ENCODE measurements at regions not wholly inside any gene's neighbourhood (a gene's known extent, or its start where the extent isn't known, plus 50 kb on each side); places are given as distances from the start of the nearest gene placed in this dataset.

DNA sequence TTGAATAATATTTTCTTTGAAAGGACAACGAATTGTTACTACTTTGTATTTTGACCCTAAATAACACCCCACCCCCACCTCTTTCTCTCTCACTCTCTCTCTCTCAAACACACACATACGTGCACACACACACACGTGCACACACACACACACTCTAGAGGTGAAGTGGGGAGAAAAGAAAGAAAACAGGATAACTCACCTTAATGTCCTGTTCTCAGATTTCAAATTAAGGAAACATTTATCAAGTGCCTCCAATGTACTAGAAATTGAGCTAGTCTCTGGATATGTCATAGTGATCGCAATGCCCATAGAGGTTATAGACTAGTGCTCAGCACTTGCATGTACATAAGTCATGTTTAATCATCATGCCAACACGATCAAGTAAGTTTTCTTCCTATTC is 1483.6 kb upstream of the SEL1L start:
- in situ Hi-C loops (cut with MboI; ENCODE audit: low pct_unique_long_range_greater_than_20kb, low sequenced_read_pairs, unreplicated experiment), result no loop called here
- TF ChIP-seq, protein P1, sequence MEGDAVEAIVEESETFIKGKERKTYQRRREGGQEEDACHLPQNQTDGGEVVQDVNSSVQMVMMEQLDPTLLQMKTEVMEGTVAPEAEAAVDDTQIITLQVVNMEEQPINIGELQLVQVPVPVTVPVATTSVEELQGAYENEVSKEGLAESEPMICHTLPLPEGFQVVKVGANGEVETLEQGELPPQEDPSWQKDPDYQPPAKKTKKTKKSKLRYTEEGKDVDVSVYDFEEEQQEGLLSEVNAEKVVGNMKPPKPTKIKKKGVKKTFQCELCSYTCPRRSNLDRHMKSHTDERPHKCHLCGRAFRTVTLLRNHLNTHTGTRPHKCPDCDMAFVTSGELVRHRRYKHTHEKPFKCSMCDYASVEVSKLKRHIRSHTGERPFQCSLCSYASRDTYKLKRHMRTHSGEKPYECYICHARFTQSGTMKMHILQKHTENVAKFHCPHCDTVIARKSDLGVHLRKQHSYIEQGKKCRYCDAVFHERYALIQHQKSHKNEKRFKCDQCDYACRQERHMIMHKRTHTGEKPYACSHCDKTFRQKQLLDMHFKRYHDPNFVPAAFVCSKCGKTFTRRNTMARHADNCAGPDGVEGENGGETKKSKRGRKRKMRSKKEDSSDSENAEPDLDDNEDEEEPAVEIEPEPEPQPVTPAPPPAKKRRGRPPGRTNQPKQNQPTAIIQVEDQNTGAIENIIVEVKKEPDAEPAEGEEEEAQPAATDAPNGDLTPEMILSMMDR (IDR thresholded peaks at IDR 0.05; ENCODE audit: extremely low read depth, insufficient read depth, missing control alignments), result no peak
- DNase-seq (ENCODE audit: low spot score), result no peak

DNA sequence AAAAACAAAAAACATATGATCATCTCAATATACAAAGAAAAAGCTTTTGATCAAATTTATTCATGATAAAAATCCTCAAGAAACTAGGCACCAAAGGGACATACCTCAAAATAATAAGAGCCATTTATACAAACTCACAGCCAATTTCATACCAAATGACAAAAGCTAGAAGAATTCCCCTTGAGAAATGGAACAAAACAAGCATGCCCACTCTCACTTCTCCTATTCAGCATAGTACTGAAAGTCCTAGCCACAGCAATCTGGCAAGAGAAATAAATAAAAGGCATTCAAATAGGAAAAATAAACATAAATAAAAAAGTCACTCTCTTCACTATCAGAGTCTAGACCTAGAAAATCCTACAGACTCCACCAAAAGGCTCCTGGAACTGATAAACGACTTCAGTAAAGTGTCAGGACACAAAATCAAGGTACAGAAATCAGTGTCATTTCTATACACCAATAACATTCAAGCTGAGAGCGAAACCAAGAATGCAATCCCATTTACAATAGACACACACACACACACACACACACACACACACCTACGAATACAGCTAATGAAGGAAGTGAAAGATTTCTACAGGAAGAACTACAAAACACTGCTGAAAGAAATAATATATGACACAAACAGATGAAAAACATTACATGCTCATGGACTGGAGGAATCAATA is 1486.2 kb upstream of the SEL1L start:
- TF ChIP-seq, protein P1 (IDR thresholded peaks at IDR 0.05; ENCODE audit: extremely low read depth, insufficient read depth, missing control alignments), result no peak
- DNase-seq (ENCODE audit: low spot score), result no peak
- in situ Hi-C loops (cut with MboI; ENCODE audit: low pct_unique_long_range_greater_than_20kb, low sequenced_read_pairs, unreplicated experiment), result no loop called here

DNA sequence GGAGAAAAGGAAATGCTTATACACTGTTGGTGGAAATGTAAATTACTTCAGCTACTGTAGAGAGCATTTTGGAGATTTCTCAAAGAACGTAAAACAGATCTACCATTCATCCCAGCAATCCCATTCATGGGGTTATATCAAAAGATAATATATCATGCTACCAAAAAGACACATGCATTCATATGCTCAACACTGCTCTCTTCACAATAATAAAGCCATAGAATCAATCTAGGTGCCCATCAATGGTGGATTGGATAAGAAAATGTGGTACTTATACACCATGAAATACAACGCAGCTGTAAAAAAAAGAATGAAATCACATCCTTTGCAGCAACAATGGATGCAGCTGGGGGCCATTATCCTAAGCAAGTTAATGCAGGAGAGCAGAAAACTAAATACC is 1487.7 kb upstream of the SEL1L start:
- TF ChIP-seq, protein P1 (IDR thresholded peaks at IDR 0.05; ENCODE audit: extremely low read depth, insufficient read depth, missing control alignments), result no peak
- in situ Hi-C loops (cut with MboI; ENCODE audit: low pct_unique_long_range_greater_than_20kb, low sequenced_read_pairs, unreplicated experiment), result no loop called here
- DNase-seq (ENCODE audit: low spot score), result no peak

DNA sequence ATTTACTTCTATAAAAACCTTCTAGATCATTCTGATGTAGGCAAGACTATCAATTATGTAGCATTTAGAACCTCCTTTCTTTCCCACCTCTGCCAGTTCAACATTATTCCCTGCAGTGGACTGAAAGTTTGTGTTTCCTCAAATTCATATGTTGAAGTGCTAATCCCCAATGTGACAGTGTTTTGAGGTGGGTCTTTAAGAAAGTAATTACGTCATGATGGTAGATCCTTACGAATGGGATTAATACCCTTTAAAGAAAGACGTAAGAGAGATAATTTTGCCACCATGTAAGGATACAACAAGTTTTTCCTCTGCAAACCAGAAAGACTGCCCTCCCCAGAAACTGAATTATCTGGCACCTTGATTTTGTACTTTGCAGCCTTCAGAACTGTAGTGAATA is 1489.7 kb upstream of the SEL1L start:
- in situ Hi-C loops (cut with MboI; ENCODE audit: low pct_unique_long_range_greater_than_20kb, low sequenced_read_pairs, unreplicated experiment), result no loop called here
- no peak for DNase-seq (ENCODE audit: low spot score)
- TF ChIP-seq, protein P1 (IDR thresholded peaks at IDR 0.05; ENCODE audit: extremely low read depth, insufficient read depth, missing control alignments), result no peak

DNA sequence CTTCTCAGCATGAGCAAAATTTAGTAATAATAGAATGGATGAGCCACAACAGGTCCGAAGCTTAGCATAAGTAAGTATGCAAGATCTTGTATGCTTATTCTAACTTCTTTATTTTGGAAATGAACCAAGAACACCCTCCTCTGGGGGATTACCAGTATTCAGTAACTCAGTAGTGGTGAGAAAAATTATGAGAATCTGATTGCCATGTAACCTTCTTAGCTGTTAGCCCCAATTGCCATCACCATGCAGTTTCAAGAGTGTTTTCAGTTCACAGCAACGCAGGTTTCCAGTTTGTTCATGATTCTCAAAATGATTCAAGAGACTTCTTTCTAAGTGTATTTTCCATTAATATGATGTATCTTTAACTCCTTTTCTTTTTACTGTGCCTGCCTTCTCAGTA is 1507.6 kb upstream of the SEL1L start:
- in situ Hi-C loops (cut with MboI; ENCODE audit: low pct_unique_long_range_greater_than_20kb, low sequenced_read_pairs, unreplicated experiment), result no loop called here
- TF ChIP-seq, protein P1 (IDR thresholded peaks at IDR 0.05; ENCODE audit: extremely low read depth, insufficient read depth, missing control alignments), result no peak
- no peak for DNase-seq (ENCODE audit: low spot score)

DNA sequence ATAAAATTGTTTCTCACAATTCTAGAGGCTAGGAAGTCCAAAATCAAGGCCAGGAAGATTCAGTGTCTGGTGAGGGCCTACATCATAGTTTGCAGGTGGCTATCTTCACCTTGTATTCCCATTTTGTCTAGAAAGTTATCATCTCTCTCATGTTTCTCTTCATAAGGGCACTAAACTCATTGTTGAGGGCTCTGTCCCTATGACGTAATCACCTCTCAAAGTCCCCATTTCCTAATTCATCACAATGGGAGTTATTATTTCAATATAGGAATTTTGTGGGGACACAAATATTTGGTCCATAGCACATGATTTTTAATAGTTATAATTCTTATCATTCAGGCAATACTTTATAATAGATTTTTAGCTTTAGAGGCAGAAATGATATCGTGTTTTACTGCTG is 1509.2 kb upstream of the SEL1L start:
- in situ Hi-C loops (cut with MboI; ENCODE audit: low pct_unique_long_range_greater_than_20kb, low sequenced_read_pairs, unreplicated experiment), result no loop called here

More for the DNA sequence above, 1509.2 kb upstream of the SEL1L start:
- DNase-seq (ENCODE audit: low spot score), result no peak
- TF ChIP-seq, protein P1 (IDR thresholded peaks at IDR 0.05; ENCODE audit: extremely low read depth, insufficient read depth, missing control alignments), result no peak
